ENCODE measurements at regions not wholly inside any gene's neighbourhood (a gene's known extent, or its start where the extent isn't known, plus 50 kb on each side); places are given as distances from the start of the nearest gene placed in this dataset.

- BruUV-seq (replicated peaks): no TSS peak
- Histone ChIP-seq H3K9me3 (ENCODE audit: control insufficient read depth in 1 of 2, insufficient read depth in 1 of 2, low read depth in 1 of 2, low read length in 2 of 2) (no peaks in the 10 kb centered on the region), H3K4me3 (replicated peaks in 1 of 2; ENCODE audit: low read depth in 1 of 2, low read length in 2 of 2) (no peak overlapping the region), H2AFZ (ENCODE audit: low read depth, low read length, poor library complexity, severe bottlenecking) (no peak overlapping the region), H3K9me2 (ENCODE audit: insufficient read depth) (no peaks in the 10 kb centered on the region), H3K79me2 (ENCODE audit: insufficient read depth, low read length) (no peaks in the 10 kb centered on the region), H3K9ac (ENCODE audit: low read length) (no peak overlapping the region), H3K36me3 (ENCODE audit: control insufficient read depth in 1 of 2, insufficient read depth in 2 of 2, low read length in 2 of 2) (no peaks in the 10 kb centered on the region), H3K4me1 (ENCODE audit: control insufficient read depth in 1 of 2, insufficient read depth in 2 of 2, low read length in 2 of 2) (no peaks in the 10 kb centered on the region), H3K4me2 (ENCODE audit: low read length) (no peak overlapping the region), H4K20me1 (ENCODE audit: insufficient read depth) (no peaks in the 10 kb centered on the region), H3K27me3 (ENCODE audit: insufficient read depth, low read length) (peaks cover 20% of the 10 kb centered on the region), H3K27ac (ENCODE audit: low read depth, low read length) (no peak overlapping the region)
- ATAC-seq (no peak), DNase-seq (ENCODE audit: low read depth, low spot score) (no peak)
- ChIA-PET POLR2A (no interaction called here), CTCF (no interaction called here), RAD21 (ENCODE audit: low non-redundant PET in 1 of 2, low total read pairs in 2 of 2, uncharacterized antibody in 2 of 2, unreplicated experiment in 2 of 2) (no interaction called here)
- intact Hi-C loops (cut with micrococcal nuclease): no loop called here
- TF ChIP-seq EGR1 (IDR thresholded peaks at IDR 0.05; ENCODE audit: low read depth): no peak
- TF ChIP-seq JUND (IDR thresholded peaks at IDR 0.05): no peak
- TF ChIP-seq CTCF (IDR thresholded peaks at IDR 0.05 in 2 of 3, conservative IDR thresholded peaks at IDR 0.05 in 1 of 3; ENCODE audit: borderline replicate concordance in 1 of 3, insufficient read depth in 1 of 3, low read depth in 2 of 3, low read length in 2 of 3): no peak
- TF ChIP-seq TCF7L2 (IDR thresholded peaks at IDR 0.05; ENCODE audit: borderline replicate concordance, extremely low read depth, insufficient read depth, insufficient read length): no peak
- no peak for TF ChIP-seq SRF (IDR thresholded peaks at IDR 0.05; ENCODE audit: low read depth)
- TF ChIP-seq SP1 (IDR thresholded peaks at IDR 0.05; ENCODE audit: low read depth): no peak
- no peak for TF ChIP-seq POLR2AphosphoS5 (IDR thresholded peaks at IDR 0.05; ENCODE audit: low read depth, low read length)
- TF ChIP-seq, protein P1, sequence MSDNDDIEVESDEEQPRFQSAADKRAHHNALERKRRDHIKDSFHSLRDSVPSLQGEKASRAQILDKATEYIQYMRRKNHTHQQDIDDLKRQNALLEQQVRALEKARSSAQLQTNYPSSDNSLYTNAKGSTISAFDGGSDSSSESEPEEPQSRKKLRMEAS (IDR thresholded peaks at IDR 0.05): no peak
- TF ChIP-seq, protein P2, sequence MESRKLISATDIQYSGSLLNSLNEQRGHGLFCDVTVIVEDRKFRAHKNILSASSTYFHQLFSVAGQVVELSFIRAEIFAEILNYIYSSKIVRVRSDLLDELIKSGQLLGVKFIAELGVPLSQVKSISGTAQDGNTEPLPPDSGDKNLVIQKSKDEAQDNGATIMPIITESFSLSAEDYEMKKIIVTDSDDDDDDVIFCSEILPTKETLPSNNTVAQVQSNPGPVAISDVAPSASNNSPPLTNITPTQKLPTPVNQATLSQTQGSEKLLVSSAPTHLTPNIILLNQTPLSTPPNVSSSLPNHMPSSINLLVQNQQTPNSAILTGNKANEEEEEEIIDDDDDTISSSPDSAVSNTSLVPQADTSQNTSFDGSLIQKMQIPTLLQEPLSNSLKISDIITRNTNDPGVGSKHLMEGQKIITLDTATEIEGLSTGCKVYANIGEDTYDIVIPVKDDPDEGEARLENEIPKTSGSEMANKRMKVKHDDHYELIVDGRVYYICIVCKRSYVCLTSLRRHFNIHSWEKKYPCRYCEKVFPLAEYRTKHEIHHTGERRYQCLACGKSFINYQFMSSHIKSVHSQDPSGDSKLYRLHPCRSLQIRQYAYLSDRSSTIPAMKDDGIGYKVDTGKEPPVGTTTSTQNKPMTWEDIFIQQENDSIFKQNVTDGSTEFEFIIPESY (IDR thresholded peaks at IDR 0.05; ENCODE audit: extremely low read depth, insufficient replicate concordance, low read length): no peak
- no peak for TF ChIP-seq ZNF274 (IDR thresholded peaks at IDR 0.05; ENCODE audit: low read depth, low read length)
- no peak for TF ChIP-seq EZH2 (IDR thresholded peaks at IDR 0.05)
- TF ChIP-seq, protein P3, sequence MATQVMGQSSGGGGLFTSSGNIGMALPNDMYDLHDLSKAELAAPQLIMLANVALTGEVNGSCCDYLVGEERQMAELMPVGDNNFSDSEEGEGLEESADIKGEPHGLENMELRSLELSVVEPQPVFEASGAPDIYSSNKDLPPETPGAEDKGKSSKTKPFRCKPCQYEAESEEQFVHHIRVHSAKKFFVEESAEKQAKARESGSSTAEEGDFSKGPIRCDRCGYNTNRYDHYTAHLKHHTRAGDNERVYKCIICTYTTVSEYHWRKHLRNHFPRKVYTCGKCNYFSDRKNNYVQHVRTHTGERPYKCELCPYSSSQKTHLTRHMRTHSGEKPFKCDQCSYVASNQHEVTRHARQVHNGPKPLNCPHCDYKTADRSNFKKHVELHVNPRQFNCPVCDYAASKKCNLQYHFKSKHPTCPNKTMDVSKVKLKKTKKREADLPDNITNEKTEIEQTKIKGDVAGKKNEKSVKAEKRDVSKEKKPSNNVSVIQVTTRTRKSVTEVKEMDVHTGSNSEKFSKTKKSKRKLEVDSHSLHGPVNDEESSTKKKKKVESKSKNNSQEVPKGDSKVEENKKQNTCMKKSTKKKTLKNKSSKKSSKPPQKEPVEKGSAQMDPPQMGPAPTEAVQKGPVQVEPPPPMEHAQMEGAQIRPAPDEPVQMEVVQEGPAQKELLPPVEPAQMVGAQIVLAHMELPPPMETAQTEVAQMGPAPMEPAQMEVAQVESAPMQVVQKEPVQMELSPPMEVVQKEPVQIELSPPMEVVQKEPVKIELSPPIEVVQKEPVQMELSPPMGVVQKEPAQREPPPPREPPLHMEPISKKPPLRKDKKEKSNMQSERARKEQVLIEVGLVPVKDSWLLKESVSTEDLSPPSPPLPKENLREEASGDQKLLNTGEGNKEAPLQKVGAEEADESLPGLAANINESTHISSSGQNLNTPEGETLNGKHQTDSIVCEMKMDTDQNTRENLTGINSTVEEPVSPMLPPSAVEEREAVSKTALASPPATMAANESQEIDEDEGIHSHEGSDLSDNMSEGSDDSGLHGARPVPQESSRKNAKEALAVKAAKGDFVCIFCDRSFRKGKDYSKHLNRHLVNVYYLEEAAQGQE (IDR thresholded peaks at IDR 0.05; ENCODE audit: low read depth): no peak
- no peak for TF ChIP-seq ELF1 (IDR thresholded peaks at IDR 0.05; ENCODE audit: borderline replicate concordance, low read depth)
- no peak for TF ChIP-seq POLR2A (IDR thresholded peaks at IDR 0.05; ENCODE audit: borderline replicate concordance, extremely low read depth, insufficient read depth, insufficient read length)
- no peak for TF ChIP-seq ATF3 (IDR thresholded peaks at IDR 0.05)
- TF ChIP-seq RAD21 (IDR thresholded peaks at IDR 0.05; ENCODE audit: low read depth): no peak
- no peak for TF ChIP-seq CBX3 (IDR thresholded peaks at IDR 0.05; ENCODE audit: low read depth)
Observed at GRCh38 chr15:61762676-61763075, 297.6 kb downstream of the VPS13C start.
